OCI-M1 (cell line): ENCODE measurements at regions not wholly inside any gene's neighbourhood (a gene's known extent, or its start where the extent isn't known, plus 50 kb on each side); places are given as distances from the start of the nearest gene placed in this dataset.
"Not testable (repeated sequence)": the region's sequence is repeated elsewhere in the genome, so short reads cannot be mapped to it uniquely, and the experiment has no call there.

Source experiments
- DNase-seq: peaks from one replicate; lab custom pipeline; 2025; lab: John Stamatoyannopoulos, UW

GRCh38 chr1:30527511-30528140, 195.8 kb downstream of the MATN1 start:
- peak; percentile 16 for DNase-seq

GRCh38 chr1:30526652-30527345, 196.6 kb downstream of the MATN1 start:
- DNase-seq = no peak

GRCh38 chr1:30525971-30526651, 197.3 kb downstream of the MATN1 start:
- DNase-seq = peak; percentile 6

- DNase-seq = no peak
Measured at GRCh38 chr1:30525631-30525970, 197.8 kb downstream of the MATN1 start.

GRCh38 chr1:30524840-30525617, 198.4 kb downstream of the MATN1 start:
- no peak for DNase-seq

- not testable (repeated sequence) for DNase-seq
Measured at GRCh38 chr1:30524025-30524555, 199.3 kb downstream of the MATN1 start.

- no peak for DNase-seq
Measured at GRCh38 chr1:30523055-30524020, 200.0 kb downstream of the MATN1 start.

GRCh38 chr1:30522031-30523004, 201.1 kb downstream of the MATN1 start:
- DNase-seq = no peak

- no peak for DNase-seq
Measured at GRCh38 chr1:30521261-30521865, 202.0 kb downstream of the MATN1 start.

- DNase-seq = no peak
Measured at GRCh38 chr1:30520476-30520875, 202.9 kb downstream of the MATN1 start.

GRCh38 chr1:30519201-30519763, 204.1 kb downstream of the MATN1 start:
- DNase-seq = no peak

- no peak for DNase-seq
Measured at GRCh38 chr1:30518696-30519095, 204.7 kb downstream of the MATN1 start.

GRCh38 chr1:30518186-30518585, 205.2 kb downstream of the MATN1 start:
- DNase-seq = no peak

GRCh38 chr1:30517666-30518065, 205.7 kb downstream of the MATN1 start:
- DNase-seq = not testable (repeated sequence)

- not testable (repeated sequence) for DNase-seq
Measured at GRCh38 chr1:30517241-30517640, 206.1 kb downstream of the MATN1 start.

GRCh38 chr1:30516485-30516858, 206.9 kb downstream of the MATN1 start:
- DNase-seq = no peak

GRCh38 chr1:30515755-30516484, 207.5 kb downstream of the MATN1 start:
- DNase-seq = no peak

- DNase-seq = no peak
Measured at GRCh38 chr1:30514945-30515344, 208.4 kb downstream of the MATN1 start.
